Right lobe of liver (tissue), 6 donors: ENCODE measurements at regions not wholly inside any gene's neighbourhood (a gene's known extent, or its start where the extent isn't known, plus 50 kb on each side); places are given as distances from the start of the nearest gene placed in this dataset.

Experiments
- ATAC-seq, 4 donors: fragments of 200-7000 bp; cut with Tn5 transposase; one replicate each; pipeline ENCODE4 v1.9.1; 2020; ENCODE audit warnings: mild to moderate bottlenecking in 4 of 4, moderate library complexity in 4 of 4
- DNase-seq, 3 donors: peaks; one replicate each; pipeline ENCODE4 v3.0.0-alpha.2; 2020
- H3K27ac ChIP-seq, 3 donors: fragments of 200-600 bp; one replicate each; pipeline ENCODE4 v1.8.0; 2022
- H3K27me3 ChIP-seq, 2 donors: fragments of 200-600 bp; one replicate each; pipeline ENCODE4 v1.8.0; 2022
- H3K36me3 ChIP-seq, 4 donors: fragments of 200-600 bp; sonication (generic) in 1 of 4; one replicate each; pipeline versions ENCODE4 v1.5.1 to v1.8.0; 2017 to 2022; ENCODE audit warnings: control low read depth in 1 of 4
- H3K4me1 ChIP-seq, 4 donors: fragments of 200-600 bp; sonication (generic) in 1 of 4; one replicate each; pipeline versions ENCODE4 v1.5.1 to v1.8.0; 2017 to 2022; ENCODE audit warnings: control low read depth in 1 of 4
- H3K4me3 ChIP-seq, 3 donors: fragments of 200-600 bp; one replicate each; pipeline ENCODE4 v1.8.0; 2022
- H3K9me3 ChIP-seq, 4 donors: fragments of 200-600 bp; sonication (generic) in 1 of 4; one replicate each; pipeline versions ENCODE4 v1.5.1 to v1.8.0; 2017 to 2022; ENCODE audit warnings: control low read depth in 1 of 4
- CTCF ChIP-seq, 4 donors: fragments of 200-600 bp in 3 of 4; fragments of 450-650 bp in 1 of 4; IDR thresholded peaks; one replicate each; pipeline versions ENCODE4 v1.5.1 to v1.8.0; 2016 to 2022; ENCODE audit warnings: antibody characterized with exemption in 4 of 4, mild to moderate bottlenecking in 2 of 4
- POLR2A ChIP-seq: fragments of 450-650 bp; IDR thresholded peaks from one replicate; pipeline ENCODE4 v1.6.1; 2017; ENCODE audit warnings: antibody characterized with exemption, mild to moderate bottlenecking
- WGBS: methylation state at CpG from one replicate; pipeline ENCODE4 v1.1.6; 2018; ENCODE audit warnings: low coverage, low lambda C conversion rate; ENCODE audit not compliant: insufficient coverage; ENCODE audit errors: missing lambda C conversion rate; 5-methylcytosine and 5-hydroxymethylcytosine counted together
- intact Hi-C, 2 donors: fragments of 100-400 bp; cut with DNase I; formaldehyde crosslinking; loops; one replicate each; pipeline versions ENCODE4 v1.11.2 to v1.14.1; 2022
- donor health status: DM: no; HTN: yes; CAD: no.
- donor health status: DM: no; HTN: no; CAD: no.
- donor health status: DM: no; HTN: no; CAD: no.
- donor health status: DM: no; HTN: yes; CAD: no.
- donor health status: DM: no; HTN: yes; CAD: no.

GRCh38 chr4:15365641-15366040 lies 62.2 kb upstream of the C1QTNF7 start:
- Histone ChIP-seq H3K4me1 (no peaks in the 10 kb centered on the region), H3K27me3 (no peaks in the 10 kb centered on the region), H3K9me3 (no peaks in the 10 kb centered on the region), H3K36me3 (no peaks in the 10 kb centered on the region), H3K27ac (no peak overlapping the region), H3K4me3 (no peak overlapping the region)
- WGBS = 27% methylated on average over 1 of the region's 1 CpG
- TF ChIP-seq CTCF (IDR thresholded peaks at IDR 0.05) = no peak
- no peak for TF ChIP-seq POLR2A
- no peak for DNase-seq
- intact Hi-C loops = no loop called here
- ATAC-seq = no peak

GRCh38 chr4:15366721-15367120 lies 61.1 kb upstream of the C1QTNF7 start:
- Histone ChIP-seq H3K27ac (no peak overlapping the region), H3K36me3 (no peaks in the 10 kb centered on the region), H3K4me3 (no peak overlapping the region), H3K4me1 (no peaks in the 10 kb centered on the region), H3K9me3 (no peaks in the 10 kb centered on the region), H3K27me3 (no peaks in the 10 kb centered on the region)
- TF ChIP-seq CTCF (IDR thresholded peaks at IDR 0.05) (no peak), POLR2A (no peak)
- WGBS = 26% methylated on average over 1 of the region's 1 CpG
- ATAC-seq (no peak), DNase-seq (no peak)
- intact Hi-C loops = no loop called here

GRCh38 chr4:15368856-15369255 lies 59.0 kb upstream of the C1QTNF7 start:
- Histone ChIP-seq H3K36me3 (no peaks in the 10 kb centered on the region), H3K9me3 (no peaks in the 10 kb centered on the region), H3K4me3 (no peak overlapping the region), H3K27me3 (no peaks in the 10 kb centered on the region), H3K4me1 (no peaks in the 10 kb centered on the region), H3K27ac (no peak overlapping the region)
- ATAC-seq = no peak
- no peak for DNase-seq
- no peak for TF ChIP-seq POLR2A
- no peak for TF ChIP-seq CTCF (IDR thresholded peaks at IDR 0.05)
- 57% methylated on average over 3 of the region's 3 CpGs for WGBS
- intact Hi-C loops = no loop called here

- Histone ChIP-seq H3K27me3 (no peaks in the 10 kb centered on the region), H3K27ac (no peak overlapping the region), H3K36me3 (no peaks in the 10 kb centered on the region), H3K4me3 (no peak overlapping the region), H3K9me3 (no peaks in the 10 kb centered on the region), H3K4me1 (no peaks in the 10 kb centered on the region)
- no peak for TF ChIP-seq CTCF (IDR thresholded peaks at IDR 0.05)
- TF ChIP-seq POLR2A = no peak
- no peak for ATAC-seq
- DNase-seq = no peak
- intact Hi-C loops = no loop called here
Measured at GRCh38 chr4:15370296-15370695, 57.5 kb upstream of the C1QTNF7 start.

- Histone ChIP-seq H3K4me3 (no peak overlapping the region), H3K36me3 (no peaks in the 10 kb centered on the region), H3K27ac (no peak overlapping the region), H3K4me1 (no peaks in the 10 kb centered on the region), H3K9me3 (no peaks in the 10 kb centered on the region), H3K27me3 (no peaks in the 10 kb centered on the region)
- ATAC-seq (no peak), DNase-seq (no peak)
- intact Hi-C loops = no loop called here
- WGBS = 77% methylated on average over 3 of the region's 3 CpGs
- TF ChIP-seq CTCF (IDR thresholded peaks at IDR 0.05) (no peak), POLR2A (no peak)
Measured at GRCh38 chr4:15373363-15373762, 54.5 kb upstream of the C1QTNF7 start.
